ENCODE measurements at regions not wholly inside any gene's neighbourhood (a gene's known extent, or its start where the extent isn't known, plus 50 kb on each side); places are given as distances from the start of the nearest gene placed in this dataset.
A peak's percentile ranks its signal among the peaks of the same experiment; 100 is the strongest.
"Not testable (repeated sequence)": the region's sequence is repeated elsewhere in the genome, so short reads cannot be mapped to it uniquely, and the experiment has no call there.

GRCh38 chr7:130954918-130955564 lies 221.0 kb upstream of the KLF14 start:
- no peak overlapping the region for H3K4me3 ChIP-seq
- no peaks in the 10 kb centered on the region for H3K4me1 ChIP-seq
- H3K27me3 ChIP-seq, result no peaks in the 10 kb centered on the region
- H3K36me3 ChIP-seq, result no peaks in the 10 kb centered on the region
- TF ChIP-seq CTCF (IDR thresholded peaks at IDR 0.05) (no peak), POLR2A (IDR thresholded peaks at IDR 0.05) (no peak), POLR2AphosphoS5 (IDR thresholded peaks at IDR 0.05) (no peak)
- intact Hi-C loops (cut with DNase I; ENCODE audit: low total_unique reads), result no loop called here
- DNase-seq (ENCODE audit: low spot score in 2 of 2), result no peak
- peak overlapping the region in 1 of 2 donors; percentile 4 for H3K27ac ChIP-seq
- H3K9me3 ChIP-seq, result no peaks in the 10 kb centered on the region

GRCh38 chr7:130955565-130955919 lies 221.5 kb upstream of the KLF14 start:
- no peaks in the 10 kb centered on the region for H3K36me3 ChIP-seq

GRCh38 chr7:130956417-130957136 lies 222.6 kb upstream of the KLF14 start:
- H3K4me1 ChIP-seq, result peaks cover 0 to 10% of the 10 kb centered on the region in 2 donors
- TF ChIP-seq POLR2AphosphoS5 (IDR thresholded peaks at IDR 0.05), result no peak
- no peak for TF ChIP-seq CTCF (IDR thresholded peaks at IDR 0.05)
- no peak for TF ChIP-seq POLR2A (IDR thresholded peaks at IDR 0.05)
- DNase-seq (ENCODE audit: low spot score in 2 of 2), result no peak
- no peaks in the 10 kb centered on the region for H3K27me3 ChIP-seq
- H3K9me3 ChIP-seq, result no peaks in the 10 kb centered on the region
- H3K36me3 ChIP-seq, result no peaks in the 10 kb centered on the region
- H3K4me3 ChIP-seq, result no peak overlapping the region
- intact Hi-C loops (cut with DNase I; ENCODE audit: low total_unique reads), result no loop called here
- H3K27ac ChIP-seq, result peak overlapping the region; percentile 29 to 33

More at GRCh38 chr7:130955565-130955919, 221.5 kb upstream of the KLF14 start:
- H3K4me3 ChIP-seq, result no peak overlapping the region
- H3K9me3 ChIP-seq, result no peaks in the 10 kb centered on the region
- no peaks in the 10 kb centered on the region for H3K27me3 ChIP-seq
- intact Hi-C loops (cut with DNase I; ENCODE audit: low total_unique reads), result no loop called here
- peaks cover 0 to under 1% of the 10 kb centered on the region in 2 donors for H3K4me1 ChIP-seq
- H3K27ac ChIP-seq, result peak overlapping the region in 1 of 2 donors; percentile 4
- no peak for TF ChIP-seq CTCF (IDR thresholded peaks at IDR 0.05)
- no peak for TF ChIP-seq POLR2AphosphoS5 (IDR thresholded peaks at IDR 0.05)
- no peak for TF ChIP-seq POLR2A (IDR thresholded peaks at IDR 0.05)
- DNase-seq (ENCODE audit: low spot score in 2 of 2), result no peak

GRCh38 chr7:130957137-130957513 lies 223.1 kb upstream of the KLF14 start:
- Histone ChIP-seq H3K4me1 (peaks cover 0 to 10% of the 10 kb centered on the region in 2 donors), H3K36me3 (no peaks in the 10 kb centered on the region), H3K27me3 (no peaks in the 10 kb centered on the region), H3K9me3 (no peaks in the 10 kb centered on the region), H3K4me3 (no peak overlapping the region), H3K27ac (peak overlapping the region in 1 of 2 donors; percentile 29)
- TF ChIP-seq POLR2AphosphoS5 (IDR thresholded peaks at IDR 0.05) (no peak), POLR2A (IDR thresholded peaks at IDR 0.05) (no peak), CTCF (IDR thresholded peaks at IDR 0.05) (no peak)
- no peak for DNase-seq (ENCODE audit: low spot score in 2 of 2)
- intact Hi-C loops (cut with DNase I; ENCODE audit: low total_unique reads), result no loop called here

GRCh38 chr7:130957722-130958435 lies 223.9 kb upstream of the KLF14 start:
- H3K4me3 ChIP-seq; intact Hi-C loops (cut with DNase I; ENCODE audit: low total_unique reads); H3K36me3 ChIP-seq; H3K27me3 ChIP-seq; H3K9me3 ChIP-seq; H3K27ac ChIP-seq; DNase-seq (ENCODE audit: low spot score in 2 of 2): not testable (repeated sequence)
- H3K4me1 ChIP-seq, result peaks cover 0 to 10% of the 10 kb centered on the region in 2 donors
